ENCODE measurements at regions not wholly inside any gene's neighbourhood (a gene's known extent, or its start where the extent isn't known, plus 50 kb on each side); places are given as distances from the start of the nearest gene placed in this dataset.

- no peak for TF ChIP-seq GATA2 (IDR thresholded peaks at IDR 0.05; ENCODE audit: low read depth, low read length)
- TF ChIP-seq GATA3 (IDR thresholded peaks at IDR 0.05; ENCODE audit: low read depth, low read length) = no peak
These were observed 116.1 kb upstream of the TLE3 start for GRCh38 chr15:70213794-70214193.
